SK-N-SH treated with all-trans-retinoic acid at 6 μM for 48 hours (cell line): ENCODE measurements at regions not wholly inside any gene's neighbourhood (a gene's known extent, or its start where the extent isn't known, plus 50 kb on each side); places are given as distances from the start of the nearest gene placed in this dataset.

Experiments
- ARNTL ChIP-seq: fragments of 450-650 bp; formaldehyde crosslinking; IDR thresholded peaks from 2 replicates; pipeline ENCODE4 v1.5.0; 2020; ENCODE audit warnings: low read depth, mild to moderate bottlenecking, moderate library complexity, borderline replicate concordance
- CREB5 ChIP-seq: fragments of 250-450 bp; sonication (Bioruptor Pico); IDR thresholded peaks from 2 replicates; pipeline ENCODE4 v1.5.1; 2020; ENCODE audit warnings: low read depth, mild to moderate bottlenecking, moderate library complexity
- CSRNP3 ChIP-seq: fragments of 250-450 bp; sonication (Bioruptor Pico); IDR thresholded peaks from 2 replicates; pipeline ENCODE4 v1.5.1; 2021; ENCODE audit warnings: mild to moderate bottlenecking, moderate library complexity
- ESRRG ChIP-seq: fragments of 250-450 bp; sonication (Bioruptor Pico); IDR thresholded peaks from 2 replicates; pipeline ENCODE4 v1.6.1; 2021; ENCODE audit warnings: mild to moderate bottlenecking
- PPARA ChIP-seq: fragments of 250-450 bp; sonication (Bioruptor Pico); IDR thresholded peaks from 2 replicates; pipeline ENCODE4 v1.5.0; 2020; ENCODE audit warnings: mild to moderate bottlenecking, borderline replicate concordance
- RARB ChIP-seq: fragments of 250-450 bp; sonication (Bioruptor Pico); IDR thresholded peaks from 2 replicates; pipeline ENCODE4 v1.8.0; 2021; ENCODE audit warnings: mild to moderate bottlenecking, moderate library complexity
- SNAI2 ChIP-seq: fragments of 250-450 bp; sonication (Bioruptor Pico); IDR thresholded peaks from 2 replicates; pipeline ENCODE4 v1.5.0; 2020; ENCODE audit warnings: mild to moderate bottlenecking, moderate library complexity
- TCF4 ChIP-seq: fragments of 250-450 bp; sonication (Bioruptor Pico); IDR thresholded peaks from 2 replicates; pipeline ENCODE4 v1.8.0; 2021; ENCODE audit warnings: mild to moderate bottlenecking, moderate library complexity, borderline replicate concordance
- TSHZ2 ChIP-seq: fragments of 250-450 bp; sonication (Bioruptor Pico); IDR thresholded peaks from 2 replicates; pipeline ENCODE4 v1.5.0; 2020; ENCODE audit warnings: mild to moderate bottlenecking, moderate library complexity
- ZC3H10 ChIP-seq: fragments of 250-450 bp; sonication (Bioruptor Pico); IDR thresholded peaks from 2 replicates; pipeline ENCODE4 v1.5.1; 2021; ENCODE audit warnings: mild to moderate bottlenecking, moderate library complexity
- ZFP3 ChIP-seq: fragments of 250-450 bp; sonication (Bioruptor Pico); IDR thresholded peaks from 2 replicates; pipeline ENCODE4 v1.5.0; 2020; ENCODE audit warnings: mild to moderate bottlenecking, moderate library complexity
- ZNF70 ChIP-seq: fragments of 450-650 bp; formaldehyde crosslinking; IDR thresholded peaks from 2 replicates; pipeline ENCODE4 v1.5.0; 2020; ENCODE audit warnings: mild to moderate bottlenecking, moderate library complexity
- ZNF8 ChIP-seq: fragments of 450-650 bp; formaldehyde crosslinking; IDR thresholded peaks from 2 replicates; pipeline ENCODE4 v1.5.0; 2020; ENCODE audit warnings: mild to moderate bottlenecking, moderate library complexity

GRCh38 chr20:17138237-17138636, 88.6 kb upstream of the PCSK2 start:
- no peak for TF ChIP-seq ARNTL (CRISPR knock-in tag)
- TF ChIP-seq PPARA: no peak
- TF ChIP-seq CSRNP3: no peak
- no peak for TF ChIP-seq ZFP3 (CRISPR knock-in tag)
- no peak for TF ChIP-seq TCF4
- TF ChIP-seq CREB5 (CRISPR knock-in tag): no peak
- TF ChIP-seq ZNF70 (CRISPR knock-in tag): no peak
- TF ChIP-seq ZC3H10 (CRISPR knock-in tag): no peak
- TF ChIP-seq ESRRG (CRISPR knock-in tag): no peak
- TF ChIP-seq ZNF8 (CRISPR knock-in tag): no peak
- no peak for TF ChIP-seq SNAI2 (CRISPR knock-in tag)
- no peak for TF ChIP-seq RARB (CRISPR knock-in tag)
- no peak for TF ChIP-seq TSHZ2 (CRISPR knock-in tag)
